HEK293 (cell line): ENCODE measurements at regions not wholly inside any gene's neighbourhood (a gene's known extent, or its start where the extent isn't known, plus 50 kb on each side); places are given as distances from the start of the nearest gene placed in this dataset.
A peak's percentile ranks its signal among the peaks of the same experiment; 100 is the strongest.

Experiments used
- CTCF ChIA-PET: fragments of 350-600 bp; formaldehyde crosslinking; extraction: SDS; loops from one replicate; lab custom pipeline; 2021; ENCODE audit warnings: antibody characterized with exemption; lab: Yijun Ruan, JAX
- POLR2A ChIA-PET: fragments of 300-600 bp; formaldehyde crosslinking; extraction: SDS; loops from one replicate; lab custom pipeline; 2020; ENCODE audit warnings: antibody characterized with exemption, inconsistent platforms; lab: Yijun Ruan, JAX
- H3K27ac ChIP-seq: fragments of 200-500 bp; sonication (Bioruptor generic); 2 replicates; pipeline ENCODE4 v1.5.1; 2014; ENCODE audit warnings: low read depth, low read length, control low read depth, inconsistent platforms; ENCODE audit errors: extremely low read depth
- H3K36me3 ChIP-seq, 2 experiments: fragments of 200-500 bp in 1 of 2; sonication (Bioruptor generic) in 1 of 2; 1 replicate in 1 of 2; 2 replicates in 1 of 2; pipeline ENCODE4 v1.5.1; 2014 to 2017; ENCODE audit warnings: inconsistent platforms in 2 of 2, low read length in 2 of 2; ENCODE audit not compliant: control insufficient read depth in 2 of 2, insufficient read depth in 1 of 2
- H3K4me1 ChIP-seq: fragments of 200-500 bp; sonication (Bioruptor generic); 2 replicates; pipeline ENCODE4 v1.5.1; 2014; ENCODE audit warnings: mild to moderate bottlenecking, low read length, inconsistent platforms; ENCODE audit not compliant: control insufficient read depth, insufficient read depth
- H3K4me3 ChIP-seq: 2 replicates; pipeline ENCODE4 v1.5.1; 2011; ENCODE audit warnings: low read depth, mild to moderate bottlenecking, control low read depth, low read length, moderate library complexity
- H3K9me3 ChIP-seq: fragments of 200-500 bp; sonication (Bioruptor generic); 2 replicates; pipeline ENCODE4 v1.5.1; 2014; ENCODE audit warnings: low read depth, low read length, inconsistent platforms; ENCODE audit not compliant: control insufficient read depth, insufficient read depth
- EGR2 ChIP-seq: fragments of 450-650 bp; formaldehyde crosslinking; IDR thresholded peaks from 2 replicates; pipeline ENCODE4 v1.5.1; 2016; ENCODE audit warnings: low read depth, missing biosample characterization, missing genetic modification characterization
- ELK4 ChIP-seq: IDR thresholded peaks from 2 replicates; pipeline ENCODE4 v1.6.1; 2011; ENCODE audit warnings: mild to moderate bottlenecking, low read depth, low read length, borderline replicate concordance
- GLIS2 ChIP-seq: fragments of 450-650 bp; formaldehyde crosslinking; IDR thresholded peaks from 2 replicates; pipeline ENCODE4 v1.5.1; 2016; ENCODE audit warnings: missing biosample characterization, missing genetic modification characterization
- OSR2 ChIP-seq: fragments of 450-650 bp; formaldehyde crosslinking; IDR thresholded peaks from 2 replicates; pipeline ENCODE4 v1.5.1; 2016; ENCODE audit warnings: missing biosample characterization, missing genetic modification characterization
- OVOL3 ChIP-seq: fragments of 450-650 bp; formaldehyde crosslinking; IDR thresholded peaks from 2 replicates; pipeline ENCODE4 v1.5.1; 2016; ENCODE audit warnings: missing biosample characterization, missing genetic modification characterization
- PRDM10 ChIP-seq: fragments of 450-650 bp; formaldehyde crosslinking; IDR thresholded peaks from 2 replicates; pipeline ENCODE4 v1.5.1; 2016; ENCODE audit warnings: missing biosample characterization, missing genetic modification characterization
- PRDM2 ChIP-seq: fragments of 450-650 bp; formaldehyde crosslinking; IDR thresholded peaks from 2 replicates; pipeline ENCODE4 v1.5.1; 2016; ENCODE audit warnings: missing biosample characterization, missing genetic modification characterization, borderline replicate concordance
- SCRT1 ChIP-seq: fragments of 450-650 bp; formaldehyde crosslinking; IDR thresholded peaks from 2 replicates; pipeline ENCODE4 v1.5.1; 2016; ENCODE audit warnings: missing biosample characterization, missing genetic modification characterization, borderline replicate concordance
- ZBTB26 ChIP-seq: fragments of 450-650 bp; formaldehyde crosslinking; optimal IDR thresholded peaks from 2 replicates; pipeline ENCODE3; 2016; ENCODE audit warnings: missing biosample characterization, mild to moderate bottlenecking, missing genetic modification characterization
- ZNF114 ChIP-seq: fragments of 450-650 bp; formaldehyde crosslinking; IDR thresholded peaks from 2 replicates; pipeline ENCODE4 v1.5.0; 2017; ENCODE audit warnings: missing biosample characterization, missing genetic modification characterization
- ZNF138 ChIP-seq: fragments of 450-650 bp; formaldehyde crosslinking; IDR thresholded peaks from 2 replicates; pipeline ENCODE4 v1.5.1; 2016; ENCODE audit warnings: missing biosample characterization, missing genetic modification characterization, borderline replicate concordance
- ZNF280D ChIP-seq: fragments of 450-650 bp; formaldehyde crosslinking; IDR thresholded peaks from 2 replicates; pipeline ENCODE4 v1.5.1; 2016; ENCODE audit warnings: missing biosample characterization, missing genetic modification characterization
- ZNF341 ChIP-seq: fragments of 450-650 bp; formaldehyde crosslinking; IDR thresholded peaks from 2 replicates; pipeline ENCODE4; 2016; ENCODE audit warnings: low read depth, missing biosample characterization, missing genetic modification characterization
- ZNF521 ChIP-seq: fragments of 450-650 bp; formaldehyde crosslinking; IDR thresholded peaks from 2 replicates; pipeline ENCODE4 v1.5.1; 2017; ENCODE audit warnings: missing biosample characterization, mild to moderate bottlenecking, missing genetic modification characterization
- ZNF629 ChIP-seq: fragments of 450-650 bp; formaldehyde crosslinking; IDR thresholded peaks from 2 replicates; pipeline ENCODE4 v1.5.1; 2017; ENCODE audit warnings: missing biosample characterization, missing genetic modification characterization
- ZNF654 ChIP-seq: fragments of 450-650 bp; formaldehyde crosslinking; IDR thresholded peaks from 2 replicates; pipeline ENCODE4 v1.5.1; 2016; ENCODE audit warnings: low read depth, missing biosample characterization, missing genetic modification characterization
- ZNF664 ChIP-seq: fragments of 450-650 bp; formaldehyde crosslinking; IDR thresholded peaks from 2 replicates; pipeline ENCODE4 v1.5.1; 2016; ENCODE audit warnings: missing biosample characterization, missing genetic modification characterization
- ZNF707 ChIP-seq: fragments of 450-650 bp; formaldehyde crosslinking; IDR thresholded peaks from 2 replicates; pipeline ENCODE4 v1.5.1; 2016; ENCODE audit warnings: missing biosample characterization, missing genetic modification characterization
- ZSCAN4 ChIP-seq: fragments of 450-650 bp; formaldehyde crosslinking; IDR thresholded peaks from 2 replicates; pipeline ENCODE4 v1.5.1; 2017; ENCODE audit warnings: missing biosample characterization, missing genetic modification characterization

- Histone ChIP-seq H3K4me1 (no peaks in the 10 kb centered on the region), H3K36me3 (no peaks in the 10 kb centered on the region), H3K4me3 (no peak overlapping the region), H3K9me3 (no peaks in the 10 kb centered on the region), H3K27ac (no peak overlapping the region)
- no peak for TF ChIP-seq ZNF114 (tag by site-specific recombination)
- TF ChIP-seq GLIS2 (tag by site-specific recombination) = no peak
- TF ChIP-seq ZNF629 = no peak
- no peak for TF ChIP-seq ZBTB26
- no peak for TF ChIP-seq ZSCAN4
- no peak for TF ChIP-seq EGR2 (tag by site-specific recombination)
- no peak for TF ChIP-seq PRDM2 (tag by site-specific recombination)
- TF ChIP-seq ZNF654 (tag by site-specific recombination) = no peak
- no peak for TF ChIP-seq ELK4
- no peak for TF ChIP-seq ZNF138 (tag by site-specific recombination)
- TF ChIP-seq OVOL3 (tag by site-specific recombination) = no peak
- no peak for TF ChIP-seq ZNF664 (tag by site-specific recombination)
- ChIA-PET CTCF (interaction anchor here (0.6 kb wide), 1 partner anchor 243 kb away, joined by 3 read pairs; no protein-coding TSS in a partner anchor), POLR2A (no interaction called here)
These were observed 189.4 kb upstream of the FGGY start for GRCh38 chr1:59107516-59107915.

GRCh38 chr1:59107916-59108315 is 189.0 kb upstream of the FGGY start:
- CTCF ChIA-PET = interaction anchor here (1.0 to 1.2 kb wide), 2 partner anchors 23 to 609 kb away, joined by 4 read pairs; no protein-coding TSS in a partner anchor
- Histone ChIP-seq H3K36me3 (no peaks in the 10 kb centered on the region), H3K4me3 (no peak overlapping the region), H3K9me3 (no peaks in the 10 kb centered on the region)
- POLR2A ChIA-PET = no interaction called here
- no peak for TF ChIP-seq OSR2 (tag by site-specific recombination)
- no peak for TF ChIP-seq ZNF280D (tag by site-specific recombination)
- 0 out of 2 replicates have a peak, but pooled peaks have one; percentile 27 for TF ChIP-seq ZNF341 (tag by site-specific recombination)
- no peak for TF ChIP-seq ZNF707 (tag by site-specific recombination)
- TF ChIP-seq SCRT1 = no peak
- TF ChIP-seq PRDM10 (tag by site-specific recombination) = 0 out of 2 replicates have a peak, but pooled peaks have one; percentile 16
- no peak for TF ChIP-seq ZNF521 (tag by site-specific recombination)
- TF ChIP-seq, all 188 proteins: peak for 2
- no peak overlapping the region for H3K27ac ChIP-seq
- H3K4me1 ChIP-seq = no peaks in the 10 kb centered on the region
